ENCODE measurements at regions not wholly inside any gene's neighbourhood (a gene's known extent, or its start where the extent isn't known, plus 50 kb on each side); places are given as distances from the start of the nearest gene placed in this dataset.

GRCh38 chr12:92384571-92384970 is 238.9 kb upstream of the BTG1 start:
- TF ChIP-seq SUZ12 (IDR thresholded peaks at IDR 0.05; ENCODE audit: extremely low read depth, insufficient read depth, insufficient read length) (no peak), YY1 (IDR thresholded peaks at IDR 0.05; ENCODE audit: insufficient read depth, insufficient read length) (no peak), ZNF274 (IDR thresholded peaks at IDR 0.05; ENCODE audit: low read depth, low read length) (no peak)
